MM.1S (cell line): ENCODE measurements at regions not wholly inside any gene's neighbourhood (a gene's known extent, or its start where the extent isn't known, plus 50 kb on each side); places are given as distances from the start of the nearest gene placed in this dataset.

Experiments used
- DNase-seq: peaks from one replicate; pipeline ENCODE4 v3.0.0-alpha.2; 2015
- H2AFZ ChIP-seq: fragments of 300-600 bp; sonication (generic); 2 replicates; pipeline ENCODE4 v1.6.0; 2016; ENCODE audit warnings: antibody characterized with exemption, low read length
- H3F3A ChIP-seq: fragments of 300-600 bp; sonication (generic); 2 replicates; pipeline ENCODE4 v1.6.1; 2016; ENCODE audit warnings: mild to moderate bottlenecking, antibody characterized with exemption, low read length, moderate library complexity, mixed read lengths; ENCODE audit not compliant: insufficient read depth
- H3K27ac ChIP-seq: fragments of 300-600 bp; sonication (generic); 2 replicates; pipeline ENCODE4 v1.5.1; 2016; ENCODE audit warnings: mild to moderate bottlenecking, low read length
- H3K27me3 ChIP-seq: fragments of 300-600 bp; sonication (generic); replicated peaks from 2 replicates; pipeline ENCODE4 v1.6.0; 2016; ENCODE audit warnings: low read length; ENCODE audit not compliant: insufficient read depth
- H3K36me3 ChIP-seq: fragments of 300-600 bp; sonication (generic); replicated peaks from 2 replicates; pipeline ENCODE4 v1.6.1; 2016; ENCODE audit warnings: mild to moderate bottlenecking, low read length, mixed read lengths; ENCODE audit not compliant: insufficient read depth
- H3K4me1 ChIP-seq: fragments of 300-600 bp; sonication (generic); 2 replicates; pipeline ENCODE4 v1.6.1; 2016; ENCODE audit warnings: low read length, mixed read lengths
- H3K4me2 ChIP-seq: fragments of 300-600 bp; sonication (generic); 2 replicates; pipeline ENCODE4 v1.6.0; 2016; ENCODE audit warnings: low read depth, low read length
- H3K4me3 ChIP-seq: fragments of 300-600 bp; sonication (generic); 2 replicates; pipeline ENCODE4 v1.5.1; 2016; ENCODE audit warnings: low read length, mixed read lengths
- H3K79me2 ChIP-seq: fragments of 300-600 bp; sonication (generic); 2 replicates; pipeline ENCODE4 v1.6.1; 2016; ENCODE audit warnings: mixed run types, low read length, mixed read lengths
- H3K9ac ChIP-seq: fragments of 300-600 bp; sonication (generic); 2 replicates; pipeline ENCODE4 v1.6.1; 2016; ENCODE audit warnings: low read length, mixed read lengths
- H3K9me2 ChIP-seq: fragments of 300-600 bp; sonication (generic); replicated peaks from 2 replicates; pipeline ENCODE4 v1.6.1; 2016; ENCODE audit warnings: mild to moderate bottlenecking, low read length, mixed read lengths; ENCODE audit not compliant: insufficient read depth
- H3K9me3 ChIP-seq: fragments of 300-600 bp; sonication (generic); replicated peaks from 2 replicates; pipeline ENCODE4 v1.6.1; 2016; ENCODE audit warnings: mild to moderate bottlenecking, low read length, mixed read lengths; ENCODE audit not compliant: insufficient read depth
- H4K20me1 ChIP-seq: fragments of 300-600 bp; sonication (generic); 2 replicates; pipeline ENCODE4 v1.6.1; 2016; ENCODE audit warnings: mild to moderate bottlenecking, low read length, moderate library complexity, mixed read lengths; ENCODE audit not compliant: insufficient read depth
- CTCF ChIP-seq: fragments of 300-600 bp; sonication (generic); IDR thresholded peaks from 2 replicates; pipeline ENCODE4 v1.5.1; 2016; ENCODE audit warnings: antibody characterized with exemption, low read length, mixed read lengths
- EZH2 ChIP-seq: fragments of 300-600 bp; sonication (generic); optimal IDR thresholded peaks from 2 replicates; pipeline ENCODE3; 2017; ENCODE audit warnings: low read depth, mild to moderate bottlenecking, antibody characterized with exemption, low read length, mixed read lengths
- EZH2phosphoT487 ChIP-seq: fragments of 300-600 bp; sonication (generic); IDR thresholded peaks from 2 replicates; pipeline ENCODE4 v1.6.1; 2018; ENCODE audit warnings: antibody characterized with exemption, low read length

GRCh38 chr2:176758426-176758825 lies 454.2 kb upstream of the HNRNPA3 start:
- H3K9me2 ChIP-seq: no peaks in the 10 kb centered on the region
- H3F3A ChIP-seq: no peaks in the 10 kb centered on the region
- no peaks in the 10 kb centered on the region for H3K4me1 ChIP-seq
- no peaks in the 10 kb centered on the region for H3K9me3 ChIP-seq
- DNase-seq: no peak
- no peak overlapping the region for H3K4me2 ChIP-seq
- no peaks in the 10 kb centered on the region for H3K27me3 ChIP-seq
- no peak overlapping the region for H3K9ac ChIP-seq
- H2AFZ ChIP-seq: no peak overlapping the region
- TF ChIP-seq EZH2 (no peak), EZH2phosphoT487 (no peak), CTCF (no peak)
- H3K27ac ChIP-seq: no peak overlapping the region
- H3K36me3 ChIP-seq: no peaks in the 10 kb centered on the region
- no peaks in the 10 kb centered on the region for H3K79me2 ChIP-seq
- no peaks in the 10 kb centered on the region for H4K20me1 ChIP-seq
- H3K4me3 ChIP-seq: no peak overlapping the region

DNA sequence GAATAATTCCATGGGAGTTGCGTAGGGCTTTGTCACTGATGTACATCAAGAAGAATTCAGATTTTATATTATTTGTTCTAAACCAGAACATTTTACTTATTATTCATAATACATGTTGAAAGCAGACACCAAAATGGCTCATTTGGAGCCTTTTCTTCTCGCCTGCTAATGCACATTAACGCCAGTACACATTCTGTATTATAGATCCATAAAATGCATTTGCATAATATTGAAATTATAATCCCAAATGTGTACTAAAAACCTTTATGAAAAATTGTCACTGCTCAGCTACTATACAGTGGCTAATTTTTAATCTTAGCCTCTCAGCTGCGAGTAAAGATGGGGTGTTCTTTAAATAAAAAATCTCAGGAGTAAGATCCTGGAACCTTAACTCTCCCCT lies 452.2 kb upstream of the HNRNPA3 start:
- H3K79me2 ChIP-seq: no peaks in the 10 kb centered on the region
- H3K36me3 ChIP-seq: no peaks in the 10 kb centered on the region
- DNase-seq: no peak
- H3K9me2 ChIP-seq: no peaks in the 10 kb centered on the region
- H3K27me3 ChIP-seq: no peaks in the 10 kb centered on the region
- no peak overlapping the region for H3K4me3 ChIP-seq
- 0 out of 2 replicates have a peak, but pooled peaks cover 6% of the 10 kb centered on the region for H3K4me1 ChIP-seq
- no peak overlapping the region for H2AFZ ChIP-seq
- H3K9ac ChIP-seq: no peak overlapping the region
- H3F3A ChIP-seq: no peaks in the 10 kb centered on the region
- H3K27ac ChIP-seq: no peak overlapping the region
- H3K9me3 ChIP-seq: no peaks in the 10 kb centered on the region
- TF ChIP-seq EZH2phosphoT487 (no peak), EZH2 (no peak), CTCF (no peak)
- no peaks in the 10 kb centered on the region for H4K20me1 ChIP-seq
- no peak overlapping the region for H3K4me2 ChIP-seq

GRCh38 chr2:176763130-176763529 lies 449.5 kb upstream of the HNRNPA3 start:
- Histone ChIP-seq H3K9ac (no peak overlapping the region), H3K27ac (no peak overlapping the region), H3K27me3 (no peaks in the 10 kb centered on the region), H3K4me2 (no peak overlapping the region), H2AFZ (no peak overlapping the region), H3K79me2 (no peaks in the 10 kb centered on the region), H3F3A (no peaks in the 10 kb centered on the region), H3K4me3 (no peak overlapping the region), H3K4me1 (0 out of 2 replicates have a peak, but pooled peaks cover 6% of the 10 kb centered on the region), H3K36me3 (no peaks in the 10 kb centered on the region), H3K9me3 (no peaks in the 10 kb centered on the region), H4K20me1 (no peaks in the 10 kb centered on the region), H3K9me2 (no peaks in the 10 kb centered on the region)
- no peak for TF ChIP-seq EZH2phosphoT487
- no peak for TF ChIP-seq EZH2
- no peak for TF ChIP-seq CTCF
- no peak for DNase-seq
